Mononuclear cell (primary cell): ENCODE measurements at regions not wholly inside any gene's neighbourhood (a gene's known extent, or its start where the extent isn't known, plus 50 kb on each side); places are given as distances from the start of the nearest gene placed in this dataset.

Experiments used
- H3K27me3 ChIP-seq: 2 replicates; pipeline ENCODE4 v1.6.0; 2011; ENCODE audit warnings: low read length, control low read depth; ENCODE audit not compliant: insufficient read depth
- H3K4me1 ChIP-seq: 2 replicates; pipeline ENCODE4 v1.5.1; 2011; ENCODE audit warnings: mild to moderate bottlenecking, low read length, control low read depth; ENCODE audit not compliant: insufficient read depth
- H3K4me3 ChIP-seq: 2 replicates; pipeline ENCODE4 v1.5.1; 2011; ENCODE audit warnings: mild to moderate bottlenecking, low read length, moderate library complexity
- H3K9me3 ChIP-seq: 2 replicates; pipeline ENCODE4 v1.5.1; 2011; ENCODE audit warnings: low read depth, mild to moderate bottlenecking, control low read depth, low read length

DNA sequence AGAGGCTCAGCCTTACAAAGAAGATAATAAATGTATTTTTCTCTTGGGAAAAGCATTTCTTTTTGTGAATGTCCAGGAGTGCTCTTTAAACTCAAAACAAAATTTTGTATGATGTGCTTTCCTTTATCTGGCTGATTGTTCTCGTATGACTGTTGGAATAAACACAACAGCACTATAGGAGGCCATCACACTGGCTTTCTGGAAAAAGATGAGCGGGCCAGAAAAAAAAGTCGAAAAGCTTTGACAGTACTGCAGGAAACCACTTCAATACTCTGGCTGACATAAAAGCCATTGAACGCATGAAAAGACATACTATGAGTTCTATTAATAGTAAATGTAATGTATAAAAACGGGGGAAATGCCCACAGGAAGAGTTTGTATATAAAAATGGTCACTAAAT, 64.7 kb upstream of the CTSO start:
- no peak overlapping the region for H3K4me3 ChIP-seq
- no peaks in the 10 kb centered on the region for H3K9me3 ChIP-seq
- no peaks in the 10 kb centered on the region for H3K27me3 ChIP-seq

DNA sequence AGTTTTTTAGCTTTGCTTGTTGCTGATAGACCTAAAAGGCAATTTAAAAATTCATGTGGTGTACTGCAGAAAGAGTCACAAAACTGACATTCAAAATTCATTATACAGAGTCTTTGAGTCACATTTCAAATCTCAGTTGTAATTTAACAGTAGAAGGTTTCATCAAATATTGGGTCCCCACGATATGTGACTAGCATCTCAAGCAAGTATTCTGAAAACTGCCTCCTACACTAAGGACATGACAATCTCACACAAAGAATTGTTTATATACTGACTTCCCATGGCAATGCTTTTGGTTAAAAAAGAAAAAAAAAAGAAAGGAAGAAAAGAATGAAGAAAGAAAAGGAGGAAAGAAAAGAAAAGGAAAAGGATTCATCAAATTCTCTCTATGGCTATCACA, 62.1 kb upstream of the CTSO start:
- Histone ChIP-seq H3K9me3 (no peaks in the 10 kb centered on the region), H3K4me1 (no peaks in the 10 kb centered on the region), H3K27me3 (no peaks in the 10 kb centered on the region), H3K4me3 (no peak overlapping the region)

More for the DNA sequence above, 64.7 kb upstream of the CTSO start:
- no peaks in the 10 kb centered on the region for H3K4me1 ChIP-seq

- Histone ChIP-seq H3K4me1 (no peaks in the 10 kb centered on the region), H3K4me3 (no peak overlapping the region), H3K27me3 (no peaks in the 10 kb centered on the region), H3K9me3 (no peaks in the 10 kb centered on the region)
Observed at GRCh38 chr4:156006192-156006591, 52.5 kb upstream of the CTSO start.
